B cell (primary cell): ENCODE measurements at regions not wholly inside any gene's neighbourhood (a gene's known extent, or its start where the extent isn't known, plus 50 kb on each side); places are given as distances from the start of the nearest gene placed in this dataset.

ENCODE experiments used
- ATAC-seq: fragments of 200-7000 bp; cut with Tn5 transposase; one replicate; pipeline ENCODE4 v1.10.0; 2021; ENCODE audit warnings: low read depth, mild to moderate bottlenecking, moderate number of reproducible peaks, moderate library complexity
- CTCF ChIA-PET: fragments of 350-600 bp; sonication (Branson Sonifier 250); formaldehyde crosslinking; loops from one replicate; lab custom pipeline; 2021; ENCODE audit warnings: antibody characterized with exemption, inconsistent platforms; lab: Charles Lee
- POLR2A ChIA-PET: fragments of 350-600 bp; sonication (Branson Sonifier 250); formaldehyde crosslinking; loops from one replicate; lab custom pipeline; 2021; ENCODE audit warnings: antibody characterized with exemption; lab: Charles Lee
- DNase-seq: peaks from one replicate; pipeline ENCODE4 v3.0.0; 2013
- H2AFZ ChIP-seq: 2 replicates; pipeline ENCODE4 v1.6.1; 2012; ENCODE audit warnings: mild to moderate bottlenecking, low read depth, low read length; ENCODE audit not compliant: insufficient read depth, poor library complexity, severe bottlenecking
- H3K27ac ChIP-seq, 2 donors: 1 replicate in 1 of 2; 2 replicates in 1 of 2; pipeline ENCODE4 v1.5.1; 2012 to 2013; ENCODE audit warnings: low read length in 2 of 2, mild to moderate bottlenecking in 2 of 2, moderate library complexity in 1 of 2
- H3K27me3 ChIP-seq, 4 experiments: fragments of 200-600 bp in 1 of 4; sonication (generic) in 1 of 4; replicated peaks in 1 of 4; 1 replicate in 2 of 4; 2 replicates in 2 of 4; pipeline versions ENCODE4 v1.6.1 to v1.7.0; 2013 to 2016; ENCODE audit warnings: low read length in 3 of 4, mild to moderate bottlenecking in 2 of 4, mixed read lengths in 1 of 4, moderate library complexity in 1 of 4; ENCODE audit not compliant: insufficient read depth in 4 of 4, control insufficient read depth in 3 of 4; ENCODE audit errors: control extremely low read depth in 1 of 4
- H3K36me3 ChIP-seq, 2 experiments: replicated peaks in 1 of 2; 1 replicate in 1 of 2; 2 replicates in 1 of 2; pipeline versions ENCODE4 v1.6.1 to v1.7.1; 2013; ENCODE audit warnings: low read length in 1 of 2; ENCODE audit not compliant: insufficient read depth in 2 of 2, control insufficient read depth in 1 of 2; ENCODE audit errors: control extremely low read depth in 1 of 2, extremely low read depth in 1 of 2
- H3K4me1 ChIP-seq, 2 donors: fragments of 200-600 bp in 1 of 2; sonication (generic) in 1 of 2; 1 replicate in 1 of 2; 2 replicates in 1 of 2; pipeline versions ENCODE4 v1.5.1 to v1.6.1; 2013 to 2017; ENCODE audit warnings: low read length in 2 of 2; ENCODE audit not compliant: control insufficient read depth in 2 of 2, insufficient read depth in 2 of 2
- H3K4me2 ChIP-seq: replicated peaks from 2 replicates; pipeline ENCODE3; 2012; ENCODE audit warnings: mild to moderate bottlenecking, low read depth, low read length; ENCODE audit not compliant: poor library complexity, severe bottlenecking
- H3K4me3 ChIP-seq, 5 experiments: fragments of 200-600 bp in 1 of 5; sonication (generic) in 1 of 5; 1 replicate in 3 of 5; 2 replicates in 2 of 5; pipeline versions ENCODE4 v1.5.1 to v1.7.0; 2011 to 2016; ENCODE audit warnings: low read length in 4 of 5, mild to moderate bottlenecking in 4 of 5, low read depth in 2 of 5, control low read depth in 1 of 5, moderate library complexity in 1 of 5; ENCODE audit not compliant: insufficient read depth in 1 of 5; ENCODE audit errors: control extremely low read depth in 1 of 5, extremely low read depth in 1 of 5
- H3K79me2 ChIP-seq: fragments of 200-600 bp; sonication (generic); one replicate; pipeline ENCODE4 v1.6.0; 2016; ENCODE audit warnings: low read length; ENCODE audit not compliant: control insufficient read depth, insufficient read depth
- H3K9ac ChIP-seq: fragments of 200-600 bp; sonication (generic); 2 replicates; pipeline ENCODE4 v1.6.1; 2017; ENCODE audit warnings: mild to moderate bottlenecking, low read length, moderate library complexity
- H3K9me3 ChIP-seq, 3 donors: one replicate each; pipeline versions ENCODE4 v1.6.1 to v1.7.1; 2013; ENCODE audit warnings: low read length in 2 of 3; ENCODE audit not compliant: control insufficient read depth in 2 of 3, insufficient read depth in 1 of 3; ENCODE audit errors: control extremely low read depth in 1 of 3
- H4K20me1 ChIP-seq: 2 replicates; pipeline ENCODE4 v1.6.0; 2012; ENCODE audit warnings: mild to moderate bottlenecking, low read length; ENCODE audit not compliant: insufficient read depth, control insufficient read depth, poor library complexity, severe bottlenecking
- H3K27ac Mint-ChIP-seq: one replicate; pipeline ENCODE4 v1.8.0; 2021; ENCODE audit warnings: mixed read lengths
- H3K27me3 Mint-ChIP-seq: one replicate; pipeline ENCODE4 v1.8.0; 2021; ENCODE audit warnings: mixed read lengths
- H3K4me1 Mint-ChIP-seq: one replicate; pipeline ENCODE4 v1.8.0; 2021; ENCODE audit warnings: mixed read lengths
- H3K4me3 Mint-ChIP-seq: one replicate; pipeline ENCODE4 v1.8.0; 2021; ENCODE audit warnings: mixed read lengths
- H3K9me3 Mint-ChIP-seq: one replicate; pipeline ENCODE4 v1.8.0; 2022; ENCODE audit warnings: mixed read lengths; ENCODE audit not compliant: insufficient read depth
- CTCF ChIP-seq: fragments of 200-600 bp; IDR thresholded peaks from one replicate; pipeline ENCODE4 v1.8.0; 2022; ENCODE audit warnings: antibody characterized with exemption, mild to moderate bottlenecking
- EZH2 ChIP-seq: IDR thresholded peaks from 2 replicates; pipeline ENCODE4 v1.6.1; 2012; ENCODE audit warnings: borderline replicate concordance, low read depth, mild to moderate bottlenecking, moderate library complexity, low read length; ENCODE audit not compliant: insufficient read depth, poor library complexity, severe bottlenecking
- WGBS: methylation state at CpG from one replicate; pipeline ENCODE4 v1.1.5; 2013; ENCODE audit warnings: missing lambda C conversion rate; ENCODE audit not compliant: insufficient coverage; 5-methylcytosine and 5-hydroxymethylcytosine counted together
- intact Hi-C: fragments of 100-400 bp; cut with micrococcal nuclease; formaldehyde crosslinking; loops from one replicate; pipeline ENCODE4 v1.10.0; 2022

- Histone ChIP-seq H3K4me3 (no peak overlapping the region), H3K9ac (no peak overlapping the region), H3K4me2 (no peak overlapping the region), H3K9me3 (no peaks in the 10 kb centered on the region), H2AFZ (no peak overlapping the region), H3K4me1 (no peaks in the 10 kb centered on the region), H4K20me1 (no peaks in the 10 kb centered on the region), H3K27ac (no peak overlapping the region), H3K27me3 (no peaks in the 10 kb centered on the region), H3K79me2 (no peaks in the 10 kb centered on the region), H3K36me3 (no peaks in the 10 kb centered on the region)
- Mint-ChIP-seq H3K27ac (no peak overlapping the region), H3K9me3 (no peaks in the 10 kb centered on the region), H3K27me3 (no peaks in the 10 kb centered on the region), H3K4me1 (no peaks in the 10 kb centered on the region), H3K4me3 (no peak overlapping the region)
- ChIA-PET CTCF (no interaction called here), POLR2A (no interaction called here)
- no CpG with 5 or more reads among the region's 1 CpG for WGBS
- DNase-seq (no peak), ATAC-seq (no peak)
- TF ChIP-seq EZH2 (no peak), CTCF (no peak)
- intact Hi-C loops = no loop called here
Measured at GRCh38 chr16:52257534-52257933, 289.4 kb downstream of the TOX3 start.

- Mint-ChIP-seq H3K27ac (no peak overlapping the region), H3K27me3 (no peaks in the 10 kb centered on the region), H3K9me3 (no peaks in the 10 kb centered on the region), H3K4me3 (no peak overlapping the region), H3K4me1 (no peaks in the 10 kb centered on the region)
- H3K4me2 ChIP-seq = no peak overlapping the region
- ATAC-seq = no peak
- H3K9me3 ChIP-seq = no peaks in the 10 kb centered on the region
- no peak overlapping the region for H3K27ac ChIP-seq
- H4K20me1 ChIP-seq = no peaks in the 10 kb centered on the region
- ChIA-PET POLR2A (no interaction called here), CTCF (no interaction called here)
- H3K4me1 ChIP-seq = no peaks in the 10 kb centered on the region
- H3K9ac ChIP-seq = no peak overlapping the region
- no peaks in the 10 kb centered on the region for H3K79me2 ChIP-seq
- TF ChIP-seq CTCF = no peak
- TF ChIP-seq EZH2 = no peak
- no peak for DNase-seq
- H3K36me3 ChIP-seq = no peaks in the 10 kb centered on the region
- 87% methylated on average over 3 of the region's 4 CpGs for WGBS
- H3K27me3 ChIP-seq = no peaks in the 10 kb centered on the region
- intact Hi-C loops = no loop called here
- H3K4me3 ChIP-seq = no peak overlapping the region
- H2AFZ ChIP-seq = no peak overlapping the region
Measured at GRCh38 chr16:52256310-52257078, 290.4 kb downstream of the TOX3 start.
